Suprapubic skin (tissue), 4 donors: ENCODE measurements at regions not wholly inside any gene's neighbourhood (a gene's known extent, or its start where the extent isn't known, plus 50 kb on each side); places are given as distances from the start of the nearest gene placed in this dataset.

Experiments
- POLR2A ChIP-seq, 2 donors: fragments of 450-650 bp; IDR thresholded peaks; one replicate each; pipeline ENCODE4 v1.6.1; 2017; ENCODE audit warnings: antibody characterized with exemption in 2 of 2, mild to moderate bottlenecking in 2 of 2, moderate library complexity in 2 of 2
- POLR2AphosphoS5 ChIP-seq, 3 donors: sonication (generic); formaldehyde crosslinking; IDR thresholded peaks; one replicate each; pipeline ENCODE4 v1.6.1; 2017; ENCODE audit warnings: antibody characterized with exemption in 3 of 3
- TF ChIP-seq, protein P1 (sequence below), 2 donors: fragments of 200-600 bp in 1 of 2; fragments of 450-650 bp in 1 of 2; sonication (generic) in 1 of 2; IDR thresholded peaks; one replicate each; pipeline ENCODE4 v1.5.1; 2016 to 2019; ENCODE audit warnings: antibody characterized with exemption in 2 of 2, mild to moderate bottlenecking in 1 of 2, moderate library complexity in 1 of 2

DNA sequence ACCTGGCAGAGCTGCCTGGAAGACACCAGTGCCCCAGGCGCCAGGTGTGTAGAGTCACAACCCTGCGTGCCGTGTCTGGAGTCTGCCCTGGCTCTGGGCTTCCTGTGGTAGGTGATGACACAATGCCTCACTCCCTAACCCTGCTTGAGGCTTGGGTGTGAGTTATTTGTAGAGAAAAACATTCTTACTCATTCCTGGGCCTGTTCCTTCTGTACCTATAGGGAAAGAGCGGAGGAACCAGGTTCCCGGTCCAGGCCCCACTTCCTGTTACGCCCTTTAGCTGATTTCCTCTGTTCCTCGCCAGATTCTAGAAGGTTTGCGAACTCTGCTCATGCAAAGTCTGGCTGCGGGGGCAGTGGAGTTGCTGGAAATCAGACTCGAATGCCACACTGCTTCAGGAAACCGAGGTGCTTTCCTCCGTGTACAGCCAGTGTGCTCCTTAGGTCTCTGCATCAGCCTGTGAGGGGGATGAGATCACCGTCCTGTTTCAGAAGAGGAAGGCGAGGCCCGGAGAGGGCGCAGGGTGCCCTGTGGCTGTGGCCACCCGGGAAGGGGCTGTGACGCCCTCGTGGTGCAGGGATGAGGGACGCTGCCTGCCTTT lies 67.1 kb upstream of the DUSP22 start:
- TF ChIP-seq, protein P1, sequence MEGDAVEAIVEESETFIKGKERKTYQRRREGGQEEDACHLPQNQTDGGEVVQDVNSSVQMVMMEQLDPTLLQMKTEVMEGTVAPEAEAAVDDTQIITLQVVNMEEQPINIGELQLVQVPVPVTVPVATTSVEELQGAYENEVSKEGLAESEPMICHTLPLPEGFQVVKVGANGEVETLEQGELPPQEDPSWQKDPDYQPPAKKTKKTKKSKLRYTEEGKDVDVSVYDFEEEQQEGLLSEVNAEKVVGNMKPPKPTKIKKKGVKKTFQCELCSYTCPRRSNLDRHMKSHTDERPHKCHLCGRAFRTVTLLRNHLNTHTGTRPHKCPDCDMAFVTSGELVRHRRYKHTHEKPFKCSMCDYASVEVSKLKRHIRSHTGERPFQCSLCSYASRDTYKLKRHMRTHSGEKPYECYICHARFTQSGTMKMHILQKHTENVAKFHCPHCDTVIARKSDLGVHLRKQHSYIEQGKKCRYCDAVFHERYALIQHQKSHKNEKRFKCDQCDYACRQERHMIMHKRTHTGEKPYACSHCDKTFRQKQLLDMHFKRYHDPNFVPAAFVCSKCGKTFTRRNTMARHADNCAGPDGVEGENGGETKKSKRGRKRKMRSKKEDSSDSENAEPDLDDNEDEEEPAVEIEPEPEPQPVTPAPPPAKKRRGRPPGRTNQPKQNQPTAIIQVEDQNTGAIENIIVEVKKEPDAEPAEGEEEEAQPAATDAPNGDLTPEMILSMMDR (IDR thresholded peaks at IDR 0.05): no peak
- TF ChIP-seq POLR2A (IDR thresholded peaks at IDR 0.05) (no peak), POLR2AphosphoS5 (IDR thresholded peaks at IDR 0.05) (no peak)
